Peyer's patch (tissue), 4 donors: ENCODE measurements at regions not wholly inside any gene's neighbourhood (a gene's known extent, or its start where the extent isn't known, plus 50 kb on each side); places are given as distances from the start of the nearest gene placed in this dataset.

Experiments used
- POLR2A ChIP-seq, 2 donors: fragments of 450-650 bp; IDR thresholded peaks; one replicate each; pipeline ENCODE4 v1.5.1; 2017; ENCODE audit warnings: antibody characterized with exemption in 2 of 2, mild to moderate bottlenecking in 2 of 2, moderate library complexity in 2 of 2
- TF ChIP-seq, protein P1 (sequence below), 6 experiments: fragments of 450-650 bp in 4 of 6; fragments of 200-600 bp in 2 of 6; sonication (generic) in 1 of 6; IDR thresholded peaks; one replicate each; pipeline ENCODE4 v1.5.1; 2017 to 2019; ENCODE audit warnings: antibody characterized with exemption in 6 of 6, mild to moderate bottlenecking in 3 of 6, moderate library complexity in 1 of 6

GRCh38 chr1:60989749-60990713, 92.3 kb upstream of the NFIA start:
- TF ChIP-seq, protein P1, sequence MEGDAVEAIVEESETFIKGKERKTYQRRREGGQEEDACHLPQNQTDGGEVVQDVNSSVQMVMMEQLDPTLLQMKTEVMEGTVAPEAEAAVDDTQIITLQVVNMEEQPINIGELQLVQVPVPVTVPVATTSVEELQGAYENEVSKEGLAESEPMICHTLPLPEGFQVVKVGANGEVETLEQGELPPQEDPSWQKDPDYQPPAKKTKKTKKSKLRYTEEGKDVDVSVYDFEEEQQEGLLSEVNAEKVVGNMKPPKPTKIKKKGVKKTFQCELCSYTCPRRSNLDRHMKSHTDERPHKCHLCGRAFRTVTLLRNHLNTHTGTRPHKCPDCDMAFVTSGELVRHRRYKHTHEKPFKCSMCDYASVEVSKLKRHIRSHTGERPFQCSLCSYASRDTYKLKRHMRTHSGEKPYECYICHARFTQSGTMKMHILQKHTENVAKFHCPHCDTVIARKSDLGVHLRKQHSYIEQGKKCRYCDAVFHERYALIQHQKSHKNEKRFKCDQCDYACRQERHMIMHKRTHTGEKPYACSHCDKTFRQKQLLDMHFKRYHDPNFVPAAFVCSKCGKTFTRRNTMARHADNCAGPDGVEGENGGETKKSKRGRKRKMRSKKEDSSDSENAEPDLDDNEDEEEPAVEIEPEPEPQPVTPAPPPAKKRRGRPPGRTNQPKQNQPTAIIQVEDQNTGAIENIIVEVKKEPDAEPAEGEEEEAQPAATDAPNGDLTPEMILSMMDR (IDR thresholded peaks at IDR 0.05) = no peak
- TF ChIP-seq POLR2A (IDR thresholded peaks at IDR 0.05) = no peak
